HG03558 (cell line): ENCODE measurements at regions not wholly inside any gene's neighbourhood (a gene's known extent, or its start where the extent isn't known, plus 50 kb on each side); places are given as distances from the start of the nearest gene placed in this dataset.

Experiments
- ATAC-seq: cut with Tn5 transposase; IDR thresholded peaks from one replicate; pipeline ENCODE4 v1.9.1; 2021; ENCODE audit warnings: moderate number of reproducible peaks; ENCODE audit not compliant: unreplicated experiment; ENCODE audit errors: extremely low read depth

DNA sequence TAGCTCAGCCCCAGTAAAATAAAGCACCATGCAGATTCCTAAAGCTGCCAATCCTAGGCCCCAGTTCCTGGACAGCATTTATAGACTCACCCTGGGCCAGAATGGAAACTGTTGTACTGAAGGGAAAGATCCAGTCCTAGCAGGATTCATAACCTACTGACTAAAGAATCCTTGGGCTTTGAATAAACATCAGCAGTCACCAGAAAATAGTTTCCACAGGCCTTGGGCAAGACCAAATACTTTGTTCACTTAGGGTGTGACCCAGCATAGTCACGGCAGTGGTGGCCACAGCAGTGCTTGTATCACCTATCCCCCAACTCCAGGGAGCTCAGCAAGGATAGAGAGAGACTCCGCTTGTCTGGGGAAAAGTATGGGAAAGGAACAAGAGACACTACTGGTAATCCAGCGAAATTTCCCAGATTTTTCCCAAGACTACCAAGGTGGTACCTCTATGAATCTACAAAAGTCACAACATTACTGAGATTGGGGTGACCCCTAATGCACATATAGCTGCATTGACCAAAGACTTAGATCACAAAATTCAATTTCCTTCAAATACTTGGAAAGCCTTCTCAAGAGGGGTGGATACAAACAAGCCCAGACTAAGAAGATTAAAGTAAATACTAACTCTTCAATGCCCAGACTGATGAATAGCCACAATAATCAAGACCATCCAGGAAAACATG is 748.1 kb upstream of the LRATD1 start:
- no peak for ATAC-seq

DNA sequence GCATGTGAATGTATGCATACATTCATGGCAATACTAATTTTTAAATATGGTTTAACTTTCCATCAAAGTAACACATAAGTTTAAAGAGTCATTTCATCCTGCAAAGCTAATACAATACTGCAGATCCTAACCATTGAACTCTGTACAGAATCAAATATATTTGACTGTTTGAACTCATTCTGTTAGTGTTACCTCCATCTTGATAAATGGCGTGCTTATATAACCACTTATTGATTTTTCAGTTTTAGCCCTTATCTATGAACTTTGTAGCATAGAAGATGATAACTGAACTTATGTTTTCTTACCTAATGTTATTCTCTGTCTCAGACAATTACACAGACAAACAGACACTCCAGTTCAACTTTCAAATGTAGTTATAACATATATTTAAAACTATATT is 731.0 kb upstream of the LRATD1 start:
- no peak for ATAC-seq

- no peak for ATAC-seq
Observed at GRCh38 chr2:13905831-13906230, 726.7 kb upstream of the LRATD1 start.

DNA sequence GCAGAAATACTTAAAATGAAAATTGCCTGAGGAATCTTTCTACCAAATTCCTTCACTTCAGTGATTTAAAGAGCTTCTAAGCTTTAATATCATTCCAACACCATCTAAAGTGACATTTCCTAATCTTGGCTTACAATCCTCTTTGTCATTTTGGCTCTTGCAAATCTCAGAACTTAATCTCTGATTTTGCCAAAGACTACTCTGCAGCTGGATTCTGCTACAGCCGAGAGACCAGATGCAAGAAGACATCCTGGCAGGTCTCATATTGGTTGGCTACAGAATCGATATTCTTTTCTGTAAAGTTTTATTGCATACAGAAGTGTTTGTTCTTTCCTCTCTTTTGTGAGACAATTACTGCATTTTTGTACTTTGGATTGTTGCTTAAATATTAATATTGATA is 716.5 kb upstream of the LRATD1 start:
- ATAC-seq: no peak

DNA sequence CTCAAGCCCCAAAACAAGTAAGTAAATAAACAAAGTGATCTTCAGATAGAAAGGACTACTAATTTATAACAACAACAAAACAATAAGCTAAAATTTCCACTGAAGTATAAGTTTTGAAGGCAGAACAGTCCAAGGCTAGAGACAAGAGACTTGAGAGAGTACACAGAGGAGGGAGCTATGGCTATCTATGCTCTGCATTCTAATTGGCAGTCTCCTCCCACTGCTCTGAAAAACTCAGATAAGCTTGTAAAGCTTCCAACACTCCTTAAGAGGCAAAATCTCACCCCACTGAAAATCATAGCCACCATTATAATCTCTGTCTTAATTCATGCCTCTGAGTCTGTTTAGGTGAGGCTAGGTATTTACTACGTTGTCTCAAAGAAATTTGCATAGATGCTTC is 714.6 kb upstream of the LRATD1 start:
- ATAC-seq: no peak

DNA sequence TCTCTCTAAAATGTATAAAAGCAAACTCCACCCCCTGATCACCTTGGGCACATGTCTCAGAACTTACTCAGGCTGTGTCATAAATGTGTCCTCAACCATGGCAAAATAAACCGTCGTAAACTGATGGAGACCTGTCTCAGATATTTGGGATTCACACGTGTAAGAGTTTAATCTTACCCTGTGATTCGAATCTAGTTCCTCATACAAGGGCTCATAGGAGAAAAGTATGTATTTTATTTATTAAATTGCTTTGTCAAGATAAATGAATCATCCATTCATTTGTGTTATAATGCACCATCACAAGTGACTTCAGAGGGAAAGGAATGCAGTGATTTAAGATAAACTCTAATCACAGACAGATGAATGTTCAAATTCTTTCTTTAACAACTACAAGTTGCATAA is 712.5 kb upstream of the LRATD1 start:
- no peak for ATAC-seq

- ATAC-seq: no peak
Observed at GRCh38 chr2:13921245-13921644, 711.3 kb upstream of the LRATD1 start.

- no peak for ATAC-seq
Observed at GRCh38 chr2:13923823-13924222, 708.7 kb upstream of the LRATD1 start.

- ATAC-seq: no peak
Observed at GRCh38 chr2:13942111-13942510, 690.4 kb upstream of the LRATD1 start.

DNA sequence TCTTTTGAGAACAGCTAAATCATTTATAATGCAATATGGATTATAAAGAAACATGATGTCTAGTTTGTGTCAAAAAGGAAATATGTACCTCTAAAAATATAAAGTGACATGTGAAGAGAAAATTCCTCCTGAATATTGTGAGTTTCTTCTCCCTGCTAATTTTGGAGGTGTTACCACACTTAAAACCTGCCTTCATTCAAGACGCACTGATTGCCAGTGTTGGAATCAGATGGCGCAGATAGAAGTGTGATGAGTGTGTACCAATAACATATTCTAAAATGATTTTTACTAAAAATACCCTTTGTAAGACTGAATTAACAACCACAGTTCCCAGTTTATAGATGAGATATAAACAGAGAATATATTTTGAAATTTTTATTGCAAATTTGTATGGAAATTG is 681.8 kb upstream of the LRATD1 start:
- no peak for ATAC-seq

DNA sequence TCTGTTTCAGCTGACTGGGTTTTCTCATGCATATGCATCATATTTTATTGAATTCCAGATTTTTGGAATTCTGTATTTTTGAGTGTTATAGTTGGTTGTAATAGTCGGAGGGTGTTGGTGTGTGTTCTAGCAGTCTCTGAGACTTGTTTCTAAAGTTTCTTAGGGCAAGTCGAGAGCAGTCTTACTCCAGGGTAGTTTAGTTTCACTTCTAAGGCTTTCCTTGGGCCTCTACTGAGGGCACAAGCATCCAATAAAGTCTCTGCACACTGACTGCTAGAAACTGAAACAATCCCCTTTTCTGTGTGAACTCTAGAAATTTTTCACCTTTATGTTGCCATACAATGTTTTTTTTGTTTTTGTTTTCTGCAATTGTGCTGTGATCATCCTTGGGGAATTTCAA is 663.7 kb upstream of the LRATD1 start:
- no peak for ATAC-seq

DNA sequence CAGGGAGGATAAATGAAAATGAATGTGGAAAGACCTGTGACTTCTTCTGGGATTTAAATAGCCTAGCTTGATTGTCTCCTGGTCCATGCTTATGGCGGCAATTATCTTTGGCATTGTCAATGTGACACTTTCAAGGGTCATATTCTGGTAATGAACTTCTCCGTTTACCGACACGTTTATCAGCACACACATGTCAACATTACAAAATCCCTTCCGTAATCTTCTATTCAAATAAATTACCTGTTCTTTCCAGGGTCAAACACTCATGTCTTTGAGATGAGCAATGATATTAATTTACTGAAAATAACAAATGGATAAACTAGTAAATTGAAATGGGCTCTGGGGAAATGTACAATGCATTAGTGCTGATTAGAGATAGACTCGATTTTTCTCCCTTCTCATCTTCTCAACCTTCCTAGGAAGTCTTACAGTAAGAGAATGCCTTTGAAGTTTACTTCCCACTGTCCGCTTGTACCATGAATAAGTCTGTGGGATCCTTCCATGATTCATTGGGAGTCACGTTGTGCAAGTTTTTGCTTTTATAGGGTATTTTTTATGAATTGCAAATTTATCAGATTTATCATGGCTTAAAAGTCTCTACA is 646.3 kb upstream of the LRATD1 start:
- ATAC-seq: no peak

GRCh38 chr2:13996527-13996926 is 636.0 kb upstream of the LRATD1 start:
- no peak for ATAC-seq

DNA sequence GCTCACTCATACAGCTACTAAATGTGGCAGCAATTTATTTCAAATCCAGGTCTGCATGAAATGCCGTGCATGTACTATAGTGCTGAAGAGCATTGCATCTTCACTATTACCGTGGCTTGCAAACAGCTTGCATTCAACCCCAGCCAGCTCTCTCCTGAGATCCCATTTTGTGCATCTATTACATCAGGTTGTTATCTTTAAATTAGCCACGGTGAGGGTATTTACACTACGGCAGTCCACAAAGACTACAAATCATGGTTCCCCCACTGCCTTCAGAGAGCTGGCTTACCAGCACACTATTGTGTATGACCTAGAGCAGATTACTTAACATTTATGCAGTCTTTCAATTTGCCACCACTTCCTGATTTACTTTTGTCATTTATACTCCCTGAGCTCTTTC is 621.3 kb upstream of the LRATD1 start:
- no peak for ATAC-seq

- no peak for ATAC-seq
Observed at GRCh38 chr2:14015113-14015630, 617.3 kb upstream of the LRATD1 start.

DNA sequence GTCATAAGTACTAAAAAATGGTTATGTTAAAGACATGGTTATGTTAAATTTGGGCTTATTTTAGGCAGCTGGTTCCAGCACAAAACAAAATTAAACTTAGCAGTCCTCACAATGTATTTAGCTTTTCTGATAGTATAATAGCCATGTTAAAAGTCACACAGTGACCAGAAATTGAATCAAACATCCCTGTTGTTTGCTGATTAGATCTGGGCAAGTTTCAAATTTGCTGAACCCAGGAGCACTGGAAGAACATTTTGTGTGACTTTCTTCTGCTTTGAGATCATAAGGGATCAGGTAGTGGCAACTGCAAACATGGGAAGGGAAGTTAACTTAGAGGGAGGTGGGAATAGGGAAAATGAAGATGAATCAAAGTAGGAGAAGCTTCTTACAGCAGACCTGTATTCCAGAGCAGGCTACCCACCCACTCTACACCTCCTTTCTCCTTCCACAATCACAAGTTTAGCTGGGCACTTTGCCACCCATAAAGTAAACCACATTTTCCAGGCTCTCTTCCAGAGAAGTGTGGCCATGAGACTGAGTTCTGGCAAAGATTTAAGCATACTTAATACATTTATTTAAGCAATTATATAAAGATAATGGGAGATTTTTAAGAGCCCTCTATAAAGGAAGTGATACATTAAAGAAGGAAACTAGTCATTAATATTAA is 616.1 kb upstream of the LRATD1 start:
- ATAC-seq: no peak

- ATAC-seq: no peak
Observed at GRCh38 chr2:14018620-14019019, 613.9 kb upstream of the LRATD1 start.

- ATAC-seq: no peak
Observed at GRCh38 chr2:14023558-14023957, 609.0 kb upstream of the LRATD1 start.

GRCh38 chr2:14039134-14039533 is 593.4 kb upstream of the LRATD1 start:
- ATAC-seq: no peak

DNA sequence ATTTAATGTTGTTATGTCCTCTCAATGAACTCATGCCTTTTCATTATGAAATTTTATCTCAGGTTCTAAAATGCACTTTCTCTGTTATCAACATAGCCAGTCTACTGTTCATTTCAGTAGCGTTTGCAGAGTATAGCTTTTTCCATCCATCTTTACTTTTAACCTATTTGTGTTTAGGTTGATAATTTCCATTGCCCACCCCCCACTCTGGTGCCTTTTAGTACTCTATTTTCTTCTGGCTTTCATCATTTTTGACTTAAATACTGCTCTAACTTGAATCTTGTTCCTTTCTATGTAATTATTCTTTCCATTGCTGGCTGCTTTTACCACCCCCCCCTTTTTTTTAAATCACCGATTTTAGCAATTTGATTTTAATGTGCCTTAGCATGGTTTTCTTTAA is 585.0 kb upstream of the LRATD1 start:
- no peak for ATAC-seq

- ATAC-seq: no peak
Observed at GRCh38 chr2:14051401-14051800, 581.1 kb upstream of the LRATD1 start.

DNA sequence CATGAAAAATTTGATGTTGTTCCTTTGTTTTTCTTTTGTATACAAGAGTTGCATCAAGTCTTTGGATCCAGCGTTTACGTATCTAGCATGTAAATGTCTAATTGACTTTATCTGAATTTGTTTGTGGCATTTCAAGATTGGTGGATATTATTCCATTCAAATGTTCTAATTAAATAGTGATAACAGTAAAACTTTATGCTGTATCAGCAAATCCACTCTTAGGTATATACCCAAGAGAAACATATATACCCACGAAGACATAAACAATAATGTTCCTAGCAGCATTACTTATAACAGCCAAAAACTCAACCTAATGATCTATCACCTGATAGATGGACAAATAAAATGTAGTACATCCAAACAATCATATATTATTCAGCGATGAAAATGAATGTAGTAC is 579.4 kb upstream of the LRATD1 start:
- no peak for ATAC-seq
